Neural cell (in vitro differentiated cells): ENCODE measurements at regions not wholly inside any gene's neighbourhood (a gene's known extent, or its start where the extent isn't known, plus 50 kb on each side); places are given as distances from the start of the nearest gene placed in this dataset.

ENCODE experiments used
- H2AFZ ChIP-seq: fragments of 200-600, 300-800 bp; sonication (generic), shearing (Covaris generic); 2 replicates; pipeline ENCODE4 v1.6.0; 2014; ENCODE audit warnings: low read depth, mild to moderate bottlenecking, antibody characterized with exemption, low read length, moderate library complexity
- H3F3A ChIP-seq: fragments of 200-600 bp; shearing (Covaris generic); 2 replicates; pipeline ENCODE4 v1.6.1; 2016; ENCODE audit warnings: mild to moderate bottlenecking, moderate library complexity, mixed read lengths, antibody characterized with exemption, low read length; ENCODE audit not compliant: insufficient read depth, poor library complexity, severe bottlenecking
- H3K27ac ChIP-seq: fragments of 200-600, 300-800 bp; sonication (generic), shearing (Covaris generic); 2 replicates; pipeline ENCODE4 v1.5.1; 2014; ENCODE audit warnings: mild to moderate bottlenecking, low read length, moderate library complexity
- H3K27me3 ChIP-seq: fragments of 300-800, 200-600 bp; sonication (generic), shearing (Covaris generic); 2 replicates; pipeline ENCODE4 v1.6.0; 2014; ENCODE audit warnings: mild to moderate bottlenecking, low read depth, low read length, moderate library complexity; ENCODE audit not compliant: insufficient read depth
- H3K36me3 ChIP-seq: fragments of 300-800, 200-600 bp; sonication (generic), shearing (Covaris generic); 2 replicates; pipeline ENCODE4 v1.5.1; 2014; ENCODE audit warnings: mild to moderate bottlenecking, antibody characterized with exemption, low read length, moderate library complexity; ENCODE audit not compliant: insufficient read depth
- H3K4me2 ChIP-seq: fragments of 300-800, 200-600 bp; sonication (generic), shearing (Covaris generic); 2 replicates; pipeline ENCODE4 v1.6.0; 2014; ENCODE audit warnings: mild to moderate bottlenecking, low read length
- H3K4me3 ChIP-seq: fragments of 300-800, 200-600 bp; sonication (generic), shearing (Covaris generic); 2 replicates; pipeline ENCODE4 v1.5.1; 2014; ENCODE audit warnings: mild to moderate bottlenecking, low read length, moderate library complexity
- H3K79me2 ChIP-seq: fragments of 200-600 bp; shearing (Covaris generic); replicated peaks from 2 replicates; pipeline ENCODE4 v1.6.0; 2014; ENCODE audit warnings: mild to moderate bottlenecking, low read length, moderate library complexity; ENCODE audit not compliant: insufficient read depth
- H3K9ac ChIP-seq: fragments of 300-800, 200-600 bp; sonication (generic), shearing (Covaris generic); 2 replicates; pipeline ENCODE4 v1.6.1; 2016; ENCODE audit warnings: mild to moderate bottlenecking, low read length, mixed read lengths
- H3K9me2 ChIP-seq: fragments of 200-600 bp; shearing (Covaris generic); 2 replicates; pipeline ENCODE4 v1.6.1; 2016; ENCODE audit warnings: mild to moderate bottlenecking, low read length, mixed read lengths; ENCODE audit not compliant: insufficient read depth
- H3K9me3 ChIP-seq: fragments of 200-600, 300-800 bp; sonication (generic), shearing (Covaris generic); 2 replicates; pipeline ENCODE4 v1.6.1; 2016; ENCODE audit warnings: mild to moderate bottlenecking, mixed run types, low read length, moderate library complexity, mixed read lengths
- H4K20me1 ChIP-seq: fragments of 200-600 bp; shearing (Covaris generic); 2 replicates; pipeline ENCODE4 v1.6.1; 2016; ENCODE audit warnings: mild to moderate bottlenecking, mixed run types; ENCODE audit not compliant: insufficient read depth
- EP300 ChIP-seq: fragments of 450-650 bp; conservative IDR thresholded peaks from 2 replicates; pipeline ENCODE4 v1.6.1; 2014; ENCODE audit warnings: antibody characterized with exemption, mild to moderate bottlenecking, moderate library complexity; ENCODE audit not compliant: poor library complexity, severe bottlenecking
- EZH2 ChIP-seq: fragments of 200-600, 300-800 bp; shearing (Covaris generic), sonication (generic); IDR thresholded peaks from 2 replicates; pipeline ENCODE4 v1.6.1; 2014; ENCODE audit warnings: antibody characterized with exemption, low read length, borderline replicate concordance, mild to moderate bottlenecking; ENCODE audit not compliant: insufficient read depth, poor library complexity, severe bottlenecking
- MXI1 ChIP-seq: fragments of 450-650 bp; conservative IDR thresholded peaks from 2 replicates; pipeline ENCODE4 v1.6.1; 2014; ENCODE audit warnings: antibody characterized with exemption, mild to moderate bottlenecking; ENCODE audit not compliant: poor library complexity, severe bottlenecking
- POLR2AphosphoS5 ChIP-seq: IDR thresholded peaks from 2 replicates; pipeline ENCODE4 v1.6.1; 2012
- RAD21 ChIP-seq: fragments of 450-650 bp; conservative IDR thresholded peaks from 2 replicates; pipeline ENCODE4 v1.6.1; 2014; ENCODE audit warnings: antibody characterized with exemption, mild to moderate bottlenecking, moderate library complexity
- SMC3 ChIP-seq: fragments of 450-650 bp; conservative IDR thresholded peaks from 2 replicates; pipeline ENCODE4 v1.6.1; 2014; ENCODE audit warnings: antibody characterized with exemption, mild to moderate bottlenecking, moderate library complexity; ENCODE audit not compliant: poor library complexity
- TAF1 ChIP-seq: IDR thresholded peaks from 2 replicates; pipeline ENCODE4 v1.6.1; 2012; ENCODE audit warnings: low read depth
- TF ChIP-seq, protein P1 (sequence below): fragments of 450-650 bp; IDR thresholded peaks from 2 replicates; pipeline ENCODE4 v1.5.1; 2014; ENCODE audit warnings: antibody characterized with exemption, mild to moderate bottlenecking, moderate library complexity; ENCODE audit not compliant: poor library complexity, severe bottlenecking
- TF ChIP-seq, protein P2 (sequence below): IDR thresholded peaks from 2 replicates; pipeline ENCODE4 v1.6.1; 2012; ENCODE audit warnings: borderline replicate concordance

DNA sequence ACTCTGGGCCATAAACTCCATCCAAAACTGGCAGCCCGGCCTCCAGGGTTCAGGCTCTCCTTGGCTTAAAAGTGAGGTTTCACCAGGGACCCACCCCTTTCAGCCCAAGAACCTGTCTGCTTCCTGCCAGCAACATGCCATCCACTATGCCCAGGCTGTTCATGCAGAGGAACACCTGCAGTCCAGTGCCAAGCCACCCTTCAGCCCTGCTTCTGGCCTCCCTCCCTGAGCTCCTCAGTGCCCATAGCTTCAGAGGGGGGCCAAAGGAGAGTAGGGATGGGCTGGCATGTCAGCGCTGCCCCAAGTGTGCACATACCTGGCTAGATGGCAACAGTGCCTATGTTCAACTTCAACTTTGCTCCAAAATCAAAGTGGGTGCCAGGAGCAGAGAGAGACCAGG is 166.9 kb upstream of the MRPS30 start:
- Histone ChIP-seq H3K4me3 (no peak overlapping the region), H3K79me2 (no peaks in the 10 kb centered on the region), H3K27me3 (no peaks in the 10 kb centered on the region), H3F3A (no peaks in the 10 kb centered on the region), H4K20me1 (no peaks in the 10 kb centered on the region), H3K4me2 (no peak overlapping the region), H3K9me2 (no peaks in the 10 kb centered on the region), H3K9me3 (no peaks in the 10 kb centered on the region), H2AFZ (no peak overlapping the region), H3K27ac (no peak overlapping the region), H3K9ac (no peak overlapping the region), H3K36me3 (no peaks in the 10 kb centered on the region)
- TF ChIP-seq, protein P1, sequence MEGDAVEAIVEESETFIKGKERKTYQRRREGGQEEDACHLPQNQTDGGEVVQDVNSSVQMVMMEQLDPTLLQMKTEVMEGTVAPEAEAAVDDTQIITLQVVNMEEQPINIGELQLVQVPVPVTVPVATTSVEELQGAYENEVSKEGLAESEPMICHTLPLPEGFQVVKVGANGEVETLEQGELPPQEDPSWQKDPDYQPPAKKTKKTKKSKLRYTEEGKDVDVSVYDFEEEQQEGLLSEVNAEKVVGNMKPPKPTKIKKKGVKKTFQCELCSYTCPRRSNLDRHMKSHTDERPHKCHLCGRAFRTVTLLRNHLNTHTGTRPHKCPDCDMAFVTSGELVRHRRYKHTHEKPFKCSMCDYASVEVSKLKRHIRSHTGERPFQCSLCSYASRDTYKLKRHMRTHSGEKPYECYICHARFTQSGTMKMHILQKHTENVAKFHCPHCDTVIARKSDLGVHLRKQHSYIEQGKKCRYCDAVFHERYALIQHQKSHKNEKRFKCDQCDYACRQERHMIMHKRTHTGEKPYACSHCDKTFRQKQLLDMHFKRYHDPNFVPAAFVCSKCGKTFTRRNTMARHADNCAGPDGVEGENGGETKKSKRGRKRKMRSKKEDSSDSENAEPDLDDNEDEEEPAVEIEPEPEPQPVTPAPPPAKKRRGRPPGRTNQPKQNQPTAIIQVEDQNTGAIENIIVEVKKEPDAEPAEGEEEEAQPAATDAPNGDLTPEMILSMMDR = no peak
- TF ChIP-seq MXI1 = no peak
- TF ChIP-seq, protein P2, sequence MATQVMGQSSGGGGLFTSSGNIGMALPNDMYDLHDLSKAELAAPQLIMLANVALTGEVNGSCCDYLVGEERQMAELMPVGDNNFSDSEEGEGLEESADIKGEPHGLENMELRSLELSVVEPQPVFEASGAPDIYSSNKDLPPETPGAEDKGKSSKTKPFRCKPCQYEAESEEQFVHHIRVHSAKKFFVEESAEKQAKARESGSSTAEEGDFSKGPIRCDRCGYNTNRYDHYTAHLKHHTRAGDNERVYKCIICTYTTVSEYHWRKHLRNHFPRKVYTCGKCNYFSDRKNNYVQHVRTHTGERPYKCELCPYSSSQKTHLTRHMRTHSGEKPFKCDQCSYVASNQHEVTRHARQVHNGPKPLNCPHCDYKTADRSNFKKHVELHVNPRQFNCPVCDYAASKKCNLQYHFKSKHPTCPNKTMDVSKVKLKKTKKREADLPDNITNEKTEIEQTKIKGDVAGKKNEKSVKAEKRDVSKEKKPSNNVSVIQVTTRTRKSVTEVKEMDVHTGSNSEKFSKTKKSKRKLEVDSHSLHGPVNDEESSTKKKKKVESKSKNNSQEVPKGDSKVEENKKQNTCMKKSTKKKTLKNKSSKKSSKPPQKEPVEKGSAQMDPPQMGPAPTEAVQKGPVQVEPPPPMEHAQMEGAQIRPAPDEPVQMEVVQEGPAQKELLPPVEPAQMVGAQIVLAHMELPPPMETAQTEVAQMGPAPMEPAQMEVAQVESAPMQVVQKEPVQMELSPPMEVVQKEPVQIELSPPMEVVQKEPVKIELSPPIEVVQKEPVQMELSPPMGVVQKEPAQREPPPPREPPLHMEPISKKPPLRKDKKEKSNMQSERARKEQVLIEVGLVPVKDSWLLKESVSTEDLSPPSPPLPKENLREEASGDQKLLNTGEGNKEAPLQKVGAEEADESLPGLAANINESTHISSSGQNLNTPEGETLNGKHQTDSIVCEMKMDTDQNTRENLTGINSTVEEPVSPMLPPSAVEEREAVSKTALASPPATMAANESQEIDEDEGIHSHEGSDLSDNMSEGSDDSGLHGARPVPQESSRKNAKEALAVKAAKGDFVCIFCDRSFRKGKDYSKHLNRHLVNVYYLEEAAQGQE = no peak
- no peak for TF ChIP-seq SMC3
- TF ChIP-seq TAF1 = no peak
- TF ChIP-seq EZH2 = no peak
- no peak for TF ChIP-seq RAD21
- no peak for TF ChIP-seq EP300

DNA sequence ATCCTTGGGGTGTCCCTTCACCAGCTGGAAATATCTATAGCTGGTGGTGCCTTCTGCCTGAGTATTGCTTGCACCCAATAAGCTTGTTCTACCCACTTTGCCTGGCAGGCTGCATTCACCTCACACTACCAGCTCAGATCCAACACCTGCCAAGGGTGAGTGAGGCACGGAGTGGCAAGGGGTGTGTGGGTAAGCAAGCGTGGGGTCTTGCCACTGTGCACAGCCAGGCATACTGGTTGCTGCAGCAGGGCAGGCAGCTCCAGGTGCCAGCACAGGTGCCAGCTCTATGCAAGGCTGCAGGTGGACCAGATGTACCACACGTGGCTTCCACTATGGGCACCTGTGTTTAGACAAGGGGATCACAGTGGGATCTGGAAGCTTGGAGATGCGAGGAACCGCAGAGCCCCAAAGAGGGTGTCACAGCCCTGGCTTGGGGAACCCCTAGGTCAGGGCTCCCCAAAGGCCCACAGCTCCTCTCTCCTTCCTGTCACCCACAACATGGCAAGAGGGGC is 167.7 kb upstream of the MRPS30 start:
- Histone ChIP-seq H3K4me3 (no peak overlapping the region), H3K9me3 (no peaks in the 10 kb centered on the region), H3K36me3 (no peaks in the 10 kb centered on the region), H3K27ac (no peak overlapping the region), H3K4me2 (no peak overlapping the region), H2AFZ (no peak overlapping the region), H3F3A (no peaks in the 10 kb centered on the region), H3K27me3 (no peaks in the 10 kb centered on the region), H3K79me2 (no peaks in the 10 kb centered on the region), H3K9me2 (no peaks in the 10 kb centered on the region), H4K20me1 (no peaks in the 10 kb centered on the region), H3K9ac (no peak overlapping the region)
- TF ChIP-seq SMC3 = no peak
- TF ChIP-seq POLR2AphosphoS5 = no peak
- TF ChIP-seq EP300 = no peak
- TF ChIP-seq, protein P2 = no peak
- no peak for TF ChIP-seq MXI1
- TF ChIP-seq, protein P1 = no peak
- TF ChIP-seq TAF1 = no peak
- TF ChIP-seq EZH2 = no peak
- no peak for TF ChIP-seq RAD21
